Fibroblast of pulmonary artery (primary cell): ENCODE measurements at regions not wholly inside any gene's neighbourhood (a gene's known extent, or its start where the extent isn't known, plus 50 kb on each side); places are given as distances from the start of the nearest gene placed in this dataset.
A peak's percentile ranks its signal among the peaks of the same experiment; 100 is the strongest.

Experiments
- DNase-seq: peaks from one replicate; pipeline ENCODE4 v3.0.0-alpha.2; 2010; ENCODE audit warnings: low read depth
- H3K4me3 ChIP-seq: replicated peaks from 2 replicates; pipeline ENCODE4 v1.5.1; 2011; ENCODE audit warnings: low read depth, mild to moderate bottlenecking, control low read depth, low read length, moderate library complexity
- CTCF ChIP-seq: IDR thresholded peaks from 2 replicates; pipeline ENCODE4 v1.5.1; 2011; ENCODE audit warnings: mild to moderate bottlenecking, control low read depth, low read length, inconsistent platforms; ENCODE audit errors: missing control alignments

GRCh38 chr5:158376679-158377078 is 517.7 kb upstream of the CLINT1 start:
- DNase-seq = no peak
- TF ChIP-seq CTCF = no peak
- H3K4me3 ChIP-seq = no peak overlapping the region

- no peak overlapping the region for H3K4me3 ChIP-seq
- peak; percentile 26 for DNase-seq
- TF ChIP-seq CTCF = no peak
Observed at GRCh38 chr5:158375531-158375930, 516.6 kb upstream of the CLINT1 start.

- TF ChIP-seq CTCF = no peak
- no peak overlapping the region for H3K4me3 ChIP-seq
- DNase-seq = no peak
Observed at GRCh38 chr5:158373608-158374395, 514.9 kb upstream of the CLINT1 start.

- H3K4me3 ChIP-seq = no peak overlapping the region
- DNase-seq = no peak
- no peak for TF ChIP-seq CTCF
Observed at GRCh38 chr5:158369241-158369640, 510.3 kb upstream of the CLINT1 start.

GRCh38 chr5:158368686-158369085 is 509.7 kb upstream of the CLINT1 start:
- no peak for TF ChIP-seq CTCF
- no peak for DNase-seq
- no peak overlapping the region for H3K4me3 ChIP-seq

- no peak for TF ChIP-seq CTCF
- no peak for DNase-seq
Observed at GRCh38 chr5:158364367-158364766, 505.4 kb upstream of the CLINT1 start.

GRCh38 chr5:158354958-158355357 is 496.0 kb upstream of the CLINT1 start:
- TF ChIP-seq CTCF = no peak
- DNase-seq = no peak
- no peak overlapping the region for H3K4me3 ChIP-seq

More at GRCh38 chr5:158364367-158364766, 505.4 kb upstream of the CLINT1 start:
- no peak overlapping the region for H3K4me3 ChIP-seq
